Right kidney (tissue), 1 donor: ENCODE measurements at regions not wholly inside any gene's neighbourhood (a gene's known extent, or its start where the extent isn't known, plus 50 kb on each side); places are given as distances from the start of the nearest gene placed in this dataset.
"Not testable (repeated sequence)": the region's sequence is repeated elsewhere in the genome, so short reads cannot be mapped to it uniquely, and the experiment has no call there.

Source experiments
- DNase-seq: peaks from one replicate; pipeline ENCODE4 v3.0.0-alpha.2; 2016

DNA sequence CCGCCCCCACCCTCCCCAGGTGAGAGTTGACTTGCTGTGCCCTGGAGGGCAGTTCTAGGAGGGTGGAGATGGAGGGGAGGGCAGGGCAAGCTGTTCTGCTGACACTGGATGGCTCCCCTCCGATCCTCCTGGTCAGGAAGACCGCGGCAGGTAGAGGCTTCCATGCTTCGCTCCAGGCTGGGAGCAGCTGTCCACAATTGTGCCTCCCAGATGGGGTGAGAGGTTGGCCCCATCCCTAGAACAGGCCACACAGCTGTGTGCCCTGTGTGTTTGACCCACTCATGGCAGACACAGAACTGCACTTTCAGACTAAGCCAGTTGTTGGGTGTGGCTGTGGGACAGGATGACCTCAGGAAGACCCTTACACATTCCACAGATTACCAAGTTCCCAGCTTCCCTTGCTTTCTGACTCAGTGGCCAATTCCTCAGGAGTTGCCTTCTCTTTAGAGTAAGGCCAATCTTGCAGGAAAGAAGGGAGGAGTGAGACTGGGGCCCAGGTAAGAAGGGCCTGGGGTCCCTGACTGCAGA, 72.1 kb upstream of the HSPA9 start:
- no peak for DNase-seq

DNA sequence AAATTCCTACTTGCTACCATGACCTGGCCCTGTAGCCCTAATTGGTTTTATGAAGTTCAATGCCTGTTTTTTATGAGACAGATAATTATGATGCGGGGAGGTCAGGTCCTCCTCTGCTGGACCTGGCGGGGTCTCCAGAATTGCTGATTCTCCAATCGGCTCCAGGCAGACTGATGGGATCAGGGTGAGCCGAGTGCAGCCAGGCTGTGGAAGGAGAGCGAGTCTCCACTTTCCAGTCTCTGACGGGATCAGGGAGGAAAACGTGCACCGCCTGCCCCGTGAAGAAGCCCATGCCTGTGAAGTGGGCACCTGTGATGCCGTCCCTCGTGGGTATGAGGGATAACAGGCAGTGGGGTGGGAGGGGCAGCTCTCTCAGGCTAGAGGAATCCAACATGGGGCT, 71.5 kb upstream of the HSPA9 start:
- no peak for DNase-seq

DNA sequence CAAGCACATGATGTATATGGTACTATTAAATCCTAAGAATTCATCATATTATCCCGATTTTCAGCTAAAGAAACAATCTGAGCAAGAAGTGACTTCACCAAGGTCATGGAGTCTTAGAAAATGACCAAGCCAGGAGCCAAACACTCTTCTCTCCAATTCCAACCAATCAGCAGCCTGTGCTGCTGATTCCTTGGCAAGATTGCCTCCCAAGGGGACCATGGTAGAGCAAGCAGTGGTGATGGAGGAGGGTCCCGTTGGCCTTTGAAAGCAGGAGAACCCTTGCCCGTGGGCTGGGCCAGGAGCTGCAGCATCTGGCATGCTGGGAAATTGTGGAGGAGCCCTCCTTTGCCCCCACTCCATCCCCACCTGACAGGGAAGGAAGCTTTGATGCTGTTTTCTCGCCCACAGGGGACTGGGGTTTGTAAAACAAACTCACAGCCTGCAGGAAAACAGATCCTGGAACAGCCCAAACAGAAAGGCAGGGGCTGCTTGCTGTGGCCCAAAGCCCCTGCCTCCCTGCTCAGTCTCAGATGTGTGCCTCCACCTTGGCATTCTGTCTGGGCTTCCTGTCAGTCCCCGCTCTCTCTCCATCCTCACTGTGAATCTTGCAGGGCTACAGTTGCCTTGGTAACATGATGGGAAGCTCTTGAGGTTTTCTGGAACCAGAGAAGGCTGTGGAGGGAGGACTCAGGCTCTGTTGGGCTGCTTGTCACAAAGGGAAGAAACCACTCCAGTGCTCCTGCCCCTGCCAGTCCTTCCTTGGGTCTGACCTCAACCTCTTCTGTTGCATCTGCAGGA, 70.8 kb upstream of the HSPA9 start:
- no peak for DNase-seq

DNA sequence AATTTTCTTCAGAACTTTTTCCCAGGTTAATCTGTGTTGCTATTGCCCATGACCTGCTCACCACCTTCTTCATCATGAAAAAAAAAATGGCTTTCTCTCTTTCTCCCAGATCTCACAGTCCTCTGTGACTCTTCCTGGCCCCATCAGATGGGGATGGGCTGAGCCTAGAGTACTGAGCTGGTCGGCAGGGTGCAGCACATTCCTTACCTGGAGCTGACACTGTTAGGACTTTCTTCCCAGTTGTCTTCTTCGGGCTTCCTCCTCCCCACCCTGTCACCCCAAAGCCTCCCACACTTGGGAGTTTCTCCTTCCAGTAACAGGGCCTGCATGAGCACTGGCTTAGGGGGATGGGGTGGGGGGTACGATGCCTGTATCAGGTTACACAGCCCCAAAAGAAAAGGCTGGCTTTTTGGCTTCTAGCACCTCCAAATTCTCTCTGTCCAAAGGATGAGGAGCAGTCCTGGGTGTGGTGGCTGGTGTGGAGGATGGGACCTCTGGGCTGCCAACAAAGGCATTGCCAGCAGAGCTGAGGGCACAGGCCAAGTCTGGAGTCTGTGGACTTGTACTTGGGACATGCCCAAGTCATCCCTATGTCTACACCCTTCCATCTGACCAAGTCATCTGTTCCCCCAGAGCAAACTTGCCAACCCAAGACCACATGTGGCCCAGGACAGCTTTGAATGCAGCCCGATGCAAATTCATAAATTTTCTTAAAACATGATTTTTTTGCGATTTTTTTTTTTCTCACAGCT, 68.0 kb upstream of the HSPA9 start:
- DNase-seq: no peak

DNA sequence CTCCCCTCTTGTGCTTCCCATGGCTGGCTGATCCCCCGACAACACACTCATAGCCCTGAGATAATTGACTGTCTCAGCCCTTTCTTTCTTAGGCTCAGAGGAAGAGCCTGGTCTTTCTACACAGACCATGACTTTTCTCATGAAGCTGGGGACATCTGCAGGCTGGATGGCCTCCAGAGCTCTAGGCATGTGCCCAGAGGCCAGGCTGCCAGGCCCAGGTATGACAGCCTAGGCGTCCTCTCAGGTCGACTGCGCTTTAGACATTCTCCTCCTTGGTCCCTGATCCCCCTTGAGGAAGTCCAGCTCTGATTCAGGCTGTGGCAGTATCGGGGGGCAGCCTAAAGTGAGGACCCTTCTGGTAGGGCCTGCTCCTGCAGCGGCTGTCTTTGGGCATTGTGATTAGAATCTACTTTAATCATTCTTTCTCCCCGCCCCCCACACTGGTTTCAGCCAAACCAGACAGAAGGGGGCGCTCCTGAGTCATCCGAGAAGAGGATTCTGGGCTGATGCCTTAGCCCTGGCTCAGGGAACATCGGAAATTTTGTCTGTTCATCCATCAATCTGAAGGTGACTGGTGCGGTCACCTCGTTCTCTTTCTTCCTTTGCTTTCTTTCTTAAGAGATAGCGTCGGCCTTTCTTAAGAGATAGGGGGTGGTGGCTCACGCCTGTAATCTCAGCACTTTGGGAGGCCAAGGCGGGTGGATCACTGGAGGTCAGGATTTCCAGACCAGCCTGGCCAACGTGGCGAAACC, 66.5 kb upstream of the HSPA9 start:
- peak; percentile 39 for DNase-seq

DNA sequence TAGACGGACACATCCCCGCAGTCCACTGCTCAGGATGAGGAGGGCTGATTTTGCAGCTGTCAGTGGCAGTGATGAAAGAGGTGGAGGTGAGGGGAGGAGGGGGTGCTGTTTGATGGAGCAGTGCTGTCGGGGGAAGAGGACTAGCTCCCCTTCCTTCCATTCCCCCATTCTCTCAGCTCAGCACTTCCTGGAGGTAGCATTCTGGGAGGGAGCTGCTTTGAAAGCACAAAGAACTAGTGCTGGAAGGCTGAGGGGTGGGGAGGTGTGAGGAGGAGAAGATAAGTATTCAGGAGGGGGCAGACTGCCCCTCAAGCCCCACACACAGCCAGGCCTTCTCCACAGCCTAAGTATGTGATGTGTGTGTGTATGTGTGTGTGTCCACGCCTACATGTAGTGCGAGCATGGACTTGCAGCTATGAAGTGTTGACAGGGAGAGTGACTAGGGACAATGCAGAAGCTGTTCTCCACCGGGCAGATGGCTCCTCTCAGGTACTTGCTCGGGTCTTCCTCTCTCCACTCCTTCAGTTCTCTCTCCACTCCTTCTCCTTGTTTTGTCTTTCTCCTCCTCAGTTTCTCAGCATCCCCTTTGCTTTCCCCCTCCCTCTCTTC, 65.5 kb upstream of the HSPA9 start:
- DNase-seq: no peak

DNA sequence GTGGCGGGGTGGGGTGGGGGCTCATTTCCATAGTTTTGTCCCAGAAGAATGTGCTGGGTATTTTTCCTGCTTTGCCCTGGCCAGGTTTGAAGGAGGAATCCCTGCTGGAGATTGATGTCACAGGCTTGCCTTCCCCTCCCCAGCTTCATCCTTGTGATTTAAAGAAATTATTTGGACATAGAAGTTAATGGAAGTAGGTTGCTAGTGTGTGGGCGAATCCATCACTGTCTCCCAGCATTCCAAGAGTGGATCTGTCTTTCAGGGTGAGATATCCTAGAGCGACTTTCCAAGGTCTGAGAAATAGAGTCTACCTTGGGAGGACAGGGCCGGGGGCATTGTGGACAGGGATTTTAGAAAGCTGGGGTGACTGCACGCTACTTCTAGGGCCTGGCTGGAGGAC, 64.9 kb upstream of the HSPA9 start:
- no peak for DNase-seq

DNA sequence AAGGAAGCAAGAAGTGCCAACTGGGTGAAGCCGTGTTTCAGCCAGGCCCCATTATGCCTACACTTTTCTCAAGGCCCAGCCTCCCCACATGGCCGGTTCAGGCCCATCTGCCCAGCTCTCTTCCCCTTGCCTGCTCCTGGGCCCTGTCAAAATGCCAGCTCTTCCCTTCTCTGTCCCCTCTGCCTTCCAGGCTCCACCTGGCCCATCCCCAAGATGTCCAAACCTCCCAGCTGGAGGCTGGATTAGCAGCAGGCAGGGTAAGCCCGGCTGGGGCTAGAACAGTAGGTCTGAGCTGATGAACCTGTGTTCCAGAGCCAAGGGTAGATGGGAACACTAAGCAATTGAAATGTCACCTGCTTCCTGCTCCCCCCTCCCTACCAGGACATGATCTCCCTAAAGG, 64.1 kb upstream of the HSPA9 start:
- DNase-seq: no peak

DNA sequence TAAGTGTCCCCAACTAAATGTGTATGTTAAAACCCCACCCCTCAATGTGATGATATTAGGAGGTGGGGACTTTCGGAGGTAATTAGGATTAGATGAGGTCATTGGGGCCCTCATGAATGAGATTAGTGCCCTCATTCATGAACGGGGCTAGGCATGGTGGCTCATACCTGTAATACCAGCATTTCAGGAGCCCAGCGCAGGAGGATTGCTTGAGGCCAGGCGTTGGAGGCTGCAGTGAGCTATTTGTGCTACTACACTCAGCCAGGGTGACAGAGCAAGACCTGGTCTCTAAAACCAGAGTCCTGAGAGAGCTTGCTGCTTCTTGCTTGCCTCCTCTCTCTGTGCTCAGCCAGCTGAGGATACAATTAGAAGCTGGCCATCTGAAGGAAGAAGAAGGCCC, 62.1 kb upstream of the HSPA9 start:
- no peak for DNase-seq

DNA sequence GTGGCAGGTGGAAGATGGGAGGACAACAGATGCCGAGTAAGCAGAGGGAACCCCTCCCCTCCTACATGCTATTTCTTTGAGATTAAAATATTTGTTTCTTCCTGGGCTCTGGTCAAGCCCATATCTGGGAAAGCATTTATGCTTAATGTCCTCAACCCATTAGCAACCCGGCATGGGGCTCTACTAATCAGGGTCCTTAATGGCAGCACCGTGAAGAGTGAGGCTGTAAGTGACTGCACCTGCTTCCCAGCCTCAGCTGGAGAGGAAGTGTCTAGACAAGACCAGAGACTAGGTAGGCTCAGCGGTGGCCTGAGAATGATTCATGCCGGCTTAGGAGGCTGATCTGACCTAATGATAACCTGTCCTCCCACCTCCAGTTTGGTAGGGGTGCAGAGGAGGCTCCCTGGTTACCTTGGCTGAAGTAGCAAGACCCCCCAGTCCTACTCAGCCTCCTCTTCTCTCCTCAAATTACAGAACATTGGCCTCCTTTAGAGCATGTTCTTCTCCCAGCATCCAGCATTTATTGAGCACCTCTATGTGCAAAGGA, 61.3 kb upstream of the HSPA9 start:
- DNase-seq: no peak

DNA sequence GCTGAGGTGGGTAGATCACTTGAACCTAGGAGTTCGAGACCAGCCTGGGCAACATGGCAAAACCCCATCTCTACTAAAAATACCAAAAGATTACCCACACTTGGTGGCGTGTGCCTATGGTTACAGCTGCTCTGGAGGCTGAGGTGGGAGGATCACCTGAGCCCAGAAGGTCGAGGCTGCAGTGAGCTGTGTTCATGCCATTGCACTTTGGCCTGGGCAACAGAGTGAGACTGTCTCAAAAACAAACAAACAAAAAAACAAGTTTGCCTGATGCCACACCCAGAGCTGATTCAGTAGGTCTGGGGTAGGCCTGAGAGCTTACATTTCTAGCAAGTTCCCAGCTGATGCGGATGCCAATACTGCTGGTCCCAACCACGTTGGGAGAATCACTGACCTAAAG, 60.5 kb upstream of the HSPA9 start:
- no peak for DNase-seq

DNA sequence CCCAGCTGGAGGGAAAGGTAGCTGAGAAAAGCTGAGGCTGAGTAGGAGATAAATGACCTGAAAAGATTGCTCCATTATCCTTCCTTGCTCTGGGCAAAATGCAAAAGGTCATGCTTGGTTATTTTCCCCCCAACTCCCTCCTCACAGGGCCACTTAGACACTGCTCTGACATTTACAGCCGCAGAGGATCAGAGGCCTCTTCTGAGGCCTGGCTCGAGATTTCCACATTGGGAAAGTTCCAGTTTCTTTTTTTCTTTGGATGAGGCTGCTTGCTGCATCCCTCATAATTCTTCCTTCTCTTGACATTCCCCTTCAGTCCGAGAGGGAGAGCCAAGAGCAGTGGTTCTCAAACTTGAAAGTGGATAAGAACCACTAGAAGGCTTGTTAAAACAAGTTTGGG, 60.1 kb upstream of the HSPA9 start:
- DNase-seq: no peak

DNA sequence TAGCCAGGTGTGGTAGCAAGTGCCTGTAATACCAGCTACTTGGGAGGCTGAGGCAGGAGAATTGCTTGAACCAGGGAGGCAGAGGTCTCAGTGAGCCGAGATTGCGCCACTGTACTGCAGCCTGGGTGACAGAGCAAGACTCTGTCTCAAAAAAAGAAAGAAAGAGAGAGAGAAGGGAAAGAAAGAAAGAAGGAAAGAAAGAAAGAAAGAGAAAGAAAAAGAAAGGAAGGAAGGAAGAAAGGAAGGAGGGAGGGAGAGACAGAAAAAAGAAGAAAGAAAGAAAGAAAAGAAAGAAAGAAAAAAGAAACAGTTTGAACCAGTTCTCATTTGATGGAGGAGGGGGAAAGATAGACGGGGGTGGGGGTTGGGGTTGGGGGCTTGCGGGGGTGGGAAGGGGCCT, 59.6 kb upstream of the HSPA9 start:
- not testable (repeated sequence) for DNase-seq

DNA sequence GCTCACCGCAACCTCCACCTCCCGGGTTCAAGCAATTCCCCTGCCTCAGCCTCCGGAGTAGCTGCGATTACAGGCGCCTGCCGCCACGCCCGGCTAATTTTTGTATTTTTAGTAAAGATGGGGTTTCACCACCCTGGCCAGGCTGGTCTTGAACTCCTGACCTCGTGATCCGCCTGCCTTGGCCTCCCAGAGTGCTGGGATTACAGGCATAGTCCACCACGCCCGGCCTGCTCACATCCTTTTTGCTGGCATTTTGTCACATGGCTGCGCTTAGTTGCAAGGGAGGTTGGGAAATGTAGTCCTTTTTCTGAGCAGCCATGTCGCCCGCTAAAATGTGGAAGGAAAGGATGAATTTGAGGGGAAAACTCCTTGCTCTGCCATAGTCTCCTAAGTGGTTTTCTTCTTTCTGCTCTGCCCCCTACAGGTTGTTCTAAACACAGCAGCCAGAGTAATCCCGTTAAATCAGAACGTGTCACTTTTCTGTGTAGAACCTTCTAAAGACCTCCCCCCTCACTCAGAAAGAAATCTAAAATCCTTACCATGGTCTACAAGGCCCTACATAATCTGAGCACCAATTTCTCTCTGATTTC, 57.8 kb upstream of the HSPA9 start:
- peak; percentile 47 for DNase-seq

DNA sequence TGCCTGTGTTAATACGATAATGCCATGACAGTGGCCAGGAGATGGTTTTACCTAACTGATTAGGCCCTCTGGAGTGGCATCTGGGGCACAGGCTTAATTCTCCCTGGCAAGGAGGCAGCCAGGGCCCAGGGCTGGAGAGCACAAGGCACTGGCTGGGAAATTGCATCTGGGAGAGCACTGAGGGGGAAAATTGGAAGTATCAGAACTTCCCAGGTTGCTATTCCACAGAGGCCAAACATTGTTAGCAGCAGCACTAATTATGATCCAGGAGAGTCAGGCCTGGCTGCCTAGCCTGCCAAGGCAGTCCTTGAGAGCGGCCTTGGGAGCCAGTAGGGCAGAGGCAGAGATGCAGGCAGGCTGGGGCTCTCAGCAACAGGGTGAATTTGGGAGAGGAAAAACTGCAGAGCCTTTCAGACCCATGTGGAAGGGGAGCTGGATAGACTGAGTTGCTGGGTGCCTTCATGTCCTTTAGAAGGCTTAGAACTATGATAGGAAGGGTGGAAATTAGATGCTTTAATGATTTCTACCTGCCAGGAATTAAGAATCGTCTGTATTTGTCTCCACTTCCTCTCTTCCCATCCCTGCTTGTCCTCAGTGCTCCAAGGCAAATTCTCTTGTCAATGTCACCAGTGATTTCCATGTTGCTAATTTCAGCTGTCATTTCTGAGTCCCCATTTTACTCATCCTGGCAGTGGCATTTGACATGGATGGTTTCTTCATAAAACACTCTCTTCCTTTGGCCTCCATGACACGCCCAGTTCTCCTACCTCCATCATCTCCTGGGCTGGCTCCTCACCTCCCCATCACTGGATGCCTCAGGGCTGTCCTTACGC, 56.1 kb upstream of the HSPA9 start:
- DNase-seq: no peak

DNA sequence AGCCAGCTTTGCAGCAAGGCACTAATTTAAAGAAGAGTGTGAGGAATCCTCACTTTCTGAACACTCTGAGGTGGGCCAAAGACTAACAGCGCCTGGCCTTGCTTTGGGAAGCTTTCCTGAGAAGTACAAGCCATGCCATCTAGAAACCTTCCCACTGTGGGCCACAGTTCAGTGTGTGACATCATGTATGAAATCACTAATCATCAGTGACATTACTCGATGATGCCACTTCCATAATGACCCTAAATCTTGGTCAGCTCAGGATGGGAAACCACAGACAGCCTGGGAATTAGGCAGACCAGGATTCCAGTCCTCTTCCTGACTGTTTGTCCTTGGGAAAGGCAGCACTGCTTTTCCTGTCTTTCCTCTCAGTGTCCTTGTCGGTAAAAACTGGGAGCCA, 54.2 kb upstream of the HSPA9 start:
- no peak for DNase-seq

DNA sequence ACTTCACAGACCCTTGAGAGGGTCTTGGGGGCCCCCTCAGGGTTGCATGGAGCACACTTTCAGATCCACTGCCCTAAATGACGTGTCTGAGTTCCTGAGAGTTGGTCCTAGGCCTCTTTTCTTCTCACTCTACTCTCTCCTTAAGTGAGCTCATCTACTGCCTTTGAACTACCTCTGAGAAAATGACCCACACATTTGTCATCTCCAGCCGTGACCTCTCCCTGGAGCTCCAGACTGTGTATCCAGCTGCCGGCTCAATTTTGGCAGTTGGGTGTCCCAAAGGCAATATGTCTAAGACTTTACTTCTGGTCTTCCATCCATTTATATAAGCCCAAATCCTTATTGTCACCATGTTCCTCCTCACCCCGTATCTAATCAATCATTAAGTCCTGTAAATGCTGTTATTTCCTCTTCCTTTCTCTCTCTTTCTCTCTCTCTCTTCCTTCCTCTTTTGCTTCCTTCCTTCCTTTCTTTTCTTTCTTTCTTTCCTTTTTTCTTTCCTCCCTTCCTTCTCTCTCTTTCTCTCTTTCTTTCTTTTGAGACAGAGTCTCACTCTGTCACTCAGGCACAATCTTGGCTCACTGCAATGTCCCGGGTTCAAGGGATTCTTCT, 51.2 kb upstream of the HSPA9 start:
- DNase-seq: no peak

DNA sequence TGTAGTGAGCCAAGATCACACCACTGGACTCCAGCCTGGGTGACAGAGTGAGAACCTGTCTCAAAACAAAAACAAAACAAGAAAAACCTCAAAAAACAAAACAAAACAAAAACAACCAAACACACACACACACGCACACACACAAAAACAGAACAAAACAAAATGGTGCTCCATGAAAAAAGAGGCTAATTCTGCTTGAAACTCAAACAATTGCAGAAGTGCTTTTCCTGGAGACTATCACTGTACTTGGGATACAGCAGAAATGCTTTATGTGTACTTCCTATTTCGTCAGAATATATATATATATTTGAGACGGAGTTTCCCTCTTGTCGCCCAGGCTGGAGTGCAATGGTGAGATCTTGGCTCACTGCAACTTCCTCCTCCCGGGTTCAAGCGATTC, 49.9 kb upstream of the HSPA9 start:
- no peak for DNase-seq
